ENCODE measurements at regions not wholly inside any gene's neighbourhood (a gene's known extent, or its start where the extent isn't known, plus 50 kb on each side); places are given as distances from the start of the nearest gene placed in this dataset.

- no peak overlapping the region for H3K27ac ChIP-seq
- no peak for TF ChIP-seq CTCF (conservative IDR thresholded peaks at IDR 0.05)
Observed at GRCh38 chr3:107985496-107985895, 105.3 kb downstream of the CD47 start.

- no peak for TF ChIP-seq CTCF (conservative IDR thresholded peaks at IDR 0.05)
- no peak overlapping the region for H3K27ac ChIP-seq
Observed at GRCh38 chr3:107983247-107983646, 107.6 kb downstream of the CD47 start.

- H3K27ac ChIP-seq = peak overlapping the region; percentile 69
- no peak for TF ChIP-seq CTCF (conservative IDR thresholded peaks at IDR 0.05)
Observed at GRCh38 chr3:107982165-107982564, 108.7 kb downstream of the CD47 start.

DNA sequence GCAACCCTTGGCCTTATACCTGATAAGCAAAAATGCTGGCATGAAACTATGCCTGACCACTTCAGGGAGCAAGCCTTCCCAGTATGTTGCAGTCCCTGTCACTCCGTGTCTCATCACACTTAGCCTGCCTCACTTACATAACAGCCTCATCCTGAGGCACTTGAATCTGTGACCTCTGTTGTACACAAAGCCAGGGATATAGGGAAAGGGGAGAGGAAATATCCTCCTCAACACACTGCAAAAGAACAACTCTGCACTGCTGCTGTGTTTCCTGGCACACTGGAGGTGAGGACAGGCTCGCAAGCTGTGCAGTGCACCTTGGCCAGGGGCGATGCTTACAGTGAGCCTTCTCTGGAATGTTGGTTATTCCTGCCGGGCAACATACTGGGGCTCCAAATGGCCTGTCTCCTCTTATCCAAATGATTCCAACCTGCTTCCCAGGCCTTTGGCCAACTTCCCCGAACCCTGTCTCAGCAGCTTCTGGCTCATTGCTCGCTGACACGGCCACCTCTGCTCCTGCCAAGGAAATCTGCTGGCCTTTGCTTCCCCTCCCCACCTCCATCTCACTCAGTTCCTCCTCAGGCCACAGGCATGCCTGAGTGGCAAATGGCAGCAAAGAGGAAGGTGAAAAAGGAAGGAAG is 109.2 kb downstream of the CD47 start:
- H3K27ac ChIP-seq = peak overlapping the region; percentile 69
- no peak for TF ChIP-seq CTCF (conservative IDR thresholded peaks at IDR 0.05)

DNA sequence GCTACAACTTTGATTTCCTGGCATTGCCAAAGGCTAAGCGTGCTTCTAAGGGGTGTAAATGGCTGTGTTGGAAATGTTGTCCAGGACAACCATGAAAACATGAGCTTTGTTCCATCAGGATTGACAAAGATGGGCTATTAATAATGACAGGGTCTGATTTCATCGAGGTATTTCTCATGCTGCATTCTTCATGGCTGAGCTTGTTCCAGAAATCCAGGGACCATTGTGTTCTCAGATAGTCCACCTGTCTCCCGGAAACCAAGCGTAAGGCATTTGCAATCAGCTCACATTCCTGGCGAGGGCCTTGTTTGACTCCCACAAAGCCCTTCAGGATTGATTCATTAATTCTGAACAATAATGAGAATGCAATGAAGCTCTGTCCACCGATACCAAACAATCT is 111.3 kb downstream of the CD47 start:
- H3K27ac ChIP-seq = no peak overlapping the region
- no peak for TF ChIP-seq CTCF (conservative IDR thresholded peaks at IDR 0.05)

DNA sequence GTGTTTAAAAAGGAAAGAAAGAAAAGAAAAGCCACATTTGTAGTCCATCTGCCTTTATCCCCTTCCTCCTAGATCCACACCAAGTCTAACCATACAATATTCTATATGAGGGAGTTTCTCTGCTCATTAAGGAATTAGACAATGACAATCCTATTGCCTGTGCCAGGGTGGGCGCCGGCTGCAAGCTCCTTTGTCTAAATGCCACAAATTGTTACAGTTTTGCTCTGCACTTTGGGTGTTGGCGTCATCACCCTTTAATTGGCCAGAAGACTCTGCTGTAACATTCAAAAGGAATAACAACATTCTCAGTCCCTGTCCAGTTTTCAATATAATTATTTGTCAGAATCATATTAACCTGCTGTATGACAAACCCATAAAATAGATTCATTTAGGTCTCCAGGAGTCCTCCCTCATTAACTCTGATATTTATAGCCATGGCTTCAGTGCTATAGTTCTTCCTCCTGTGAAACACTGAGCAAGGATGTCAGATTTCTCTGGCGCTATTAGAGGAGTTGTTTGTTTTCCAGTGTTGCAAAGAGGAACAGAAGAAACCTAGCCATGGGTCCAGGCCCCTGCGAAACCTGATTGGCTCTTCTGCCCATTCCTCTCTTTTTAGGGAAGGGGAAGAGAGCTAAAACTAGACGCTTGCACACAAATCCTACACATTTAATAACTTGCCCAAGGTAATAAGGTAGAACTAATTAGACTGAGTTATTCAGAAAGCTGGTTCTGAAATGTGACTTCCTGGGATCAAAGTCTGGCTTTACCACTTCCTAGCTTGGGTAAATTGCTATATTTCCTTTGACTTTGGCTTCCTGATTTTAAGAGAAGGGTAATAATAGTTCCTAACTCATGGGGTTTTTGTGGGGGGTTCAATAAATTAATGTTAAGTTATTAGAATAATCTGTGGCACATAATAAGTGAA is 112.4 kb downstream of the CD47 start:
- no peak overlapping the region for H3K27ac ChIP-seq
- TF ChIP-seq CTCF (conservative IDR thresholded peaks at IDR 0.05) = no peak

DNA sequence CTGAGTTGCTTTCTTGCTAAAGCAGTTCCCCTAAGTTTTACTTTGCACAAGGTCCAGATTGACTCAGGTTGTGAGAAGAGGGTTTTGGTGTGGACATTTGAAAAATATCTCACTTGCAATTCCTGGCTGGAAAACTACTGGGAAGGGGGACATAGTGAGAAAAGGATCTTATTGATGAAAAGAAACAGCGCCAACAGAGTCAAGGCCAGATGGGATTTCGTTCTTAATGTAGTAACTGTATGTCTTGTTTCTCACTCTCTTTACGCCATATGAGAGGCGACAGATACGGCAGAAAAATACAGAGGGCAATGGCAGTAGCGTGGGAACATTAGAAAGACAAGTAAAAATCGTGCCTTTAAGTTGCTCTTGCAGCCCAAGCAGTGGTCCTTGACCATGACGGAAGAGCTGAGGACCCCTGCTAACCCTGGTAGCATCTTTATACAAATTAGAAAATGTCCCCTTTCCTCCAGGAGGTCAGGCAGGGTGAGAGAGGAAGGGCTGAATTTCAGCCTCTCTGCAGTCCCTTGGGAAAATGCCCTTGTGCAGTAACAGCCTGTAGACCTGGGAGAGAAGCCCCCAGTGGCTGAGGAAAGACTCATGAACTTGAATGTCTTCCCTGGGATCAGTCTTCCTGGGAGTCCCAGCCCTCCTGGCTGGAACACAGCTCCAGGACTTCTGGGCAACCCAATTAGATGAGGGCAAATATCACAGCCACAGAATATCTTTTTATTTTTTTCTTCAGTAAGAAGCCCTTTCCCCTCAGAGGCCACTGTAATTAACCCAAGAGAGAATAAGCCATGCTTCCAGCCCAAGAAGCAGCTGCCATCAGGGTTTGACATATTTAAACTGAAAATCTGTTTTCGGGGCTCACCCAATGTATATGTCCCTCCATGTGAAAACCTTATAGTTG is 113.4 kb downstream of the CD47 start:
- H3K27ac ChIP-seq = no peak overlapping the region
- TF ChIP-seq CTCF (conservative IDR thresholded peaks at IDR 0.05) = no peak

Data from VCaP (cell line).